GM18511 (cell line): ENCODE measurements at regions not wholly inside any gene's neighbourhood (a gene's known extent, or its start where the extent isn't known, plus 50 kb on each side); places are given as distances from the start of the nearest gene placed in this dataset.
"Not testable (repeated sequence)": the region's sequence is repeated elsewhere in the genome, so short reads cannot be mapped to it uniquely, and the experiment has no call there.

Experiments used
- ATAC-seq: cut with Tn5 transposase; IDR thresholded peaks from one replicate; pipeline ENCODE4 v1.9.1; 2021; ENCODE audit warnings: mild to moderate bottlenecking, moderate library complexity; ENCODE audit not compliant: unreplicated experiment

DNA sequence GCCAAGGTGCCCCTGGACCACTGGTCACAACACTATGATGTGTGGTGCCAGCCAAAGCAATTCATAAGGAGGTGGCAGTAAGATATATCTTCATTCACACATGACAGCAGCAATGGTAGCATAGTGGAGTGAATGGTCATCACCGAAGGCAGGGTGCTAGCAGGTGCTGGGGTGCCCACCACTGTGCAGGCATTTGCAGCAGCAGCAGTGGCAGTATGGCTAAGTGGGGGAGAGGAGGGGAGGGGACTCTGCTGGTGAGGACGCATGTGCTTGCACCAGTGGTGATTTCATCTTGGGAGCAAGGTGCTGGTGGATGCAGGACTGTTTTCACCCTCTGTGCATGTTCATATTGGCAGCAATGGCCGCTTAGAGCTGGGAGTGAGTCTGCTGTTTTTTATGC is 419.1 kb upstream of the KLHL4 start:
- no peak for ATAC-seq

DNA sequence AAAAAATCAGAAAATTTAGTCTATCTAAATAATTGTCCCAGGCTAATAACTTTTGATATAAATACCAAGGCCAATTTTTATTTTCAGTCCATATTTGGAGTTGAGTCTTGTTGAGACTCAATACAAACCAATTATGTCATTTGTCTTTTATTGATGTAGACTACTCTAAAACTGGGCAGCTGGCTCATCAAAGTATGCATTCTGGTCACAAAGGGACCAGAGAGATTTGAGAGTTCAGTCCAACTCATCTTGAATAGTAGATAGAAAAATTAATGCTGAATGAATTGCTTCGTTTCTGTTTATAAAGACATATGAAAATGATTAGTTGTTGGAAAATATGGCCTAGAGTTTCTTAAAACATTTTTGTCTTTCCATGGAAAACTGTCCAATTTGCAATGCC is 412.5 kb upstream of the KLHL4 start:
- no peak for ATAC-seq

DNA sequence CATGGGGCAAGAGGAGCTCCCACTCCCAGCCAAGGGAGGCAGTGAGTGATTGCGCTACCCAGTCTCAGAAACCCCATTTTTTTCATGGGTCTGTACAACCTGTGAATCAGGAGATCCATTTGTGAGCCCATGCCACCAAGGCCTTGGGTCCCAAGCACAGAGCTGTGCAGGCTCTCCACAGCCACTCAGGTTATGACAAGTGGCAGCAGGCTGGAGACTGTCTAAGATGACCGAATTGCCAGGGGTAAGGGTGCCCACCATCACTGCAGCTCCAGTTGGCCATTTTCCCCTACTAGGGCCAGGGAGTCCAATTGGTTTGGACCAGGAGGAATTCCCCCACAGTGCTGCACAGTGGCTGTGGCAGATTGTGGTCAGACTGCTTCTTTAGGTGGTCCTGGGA is 407.5 kb upstream of the KLHL4 start:
- no peak for ATAC-seq

DNA sequence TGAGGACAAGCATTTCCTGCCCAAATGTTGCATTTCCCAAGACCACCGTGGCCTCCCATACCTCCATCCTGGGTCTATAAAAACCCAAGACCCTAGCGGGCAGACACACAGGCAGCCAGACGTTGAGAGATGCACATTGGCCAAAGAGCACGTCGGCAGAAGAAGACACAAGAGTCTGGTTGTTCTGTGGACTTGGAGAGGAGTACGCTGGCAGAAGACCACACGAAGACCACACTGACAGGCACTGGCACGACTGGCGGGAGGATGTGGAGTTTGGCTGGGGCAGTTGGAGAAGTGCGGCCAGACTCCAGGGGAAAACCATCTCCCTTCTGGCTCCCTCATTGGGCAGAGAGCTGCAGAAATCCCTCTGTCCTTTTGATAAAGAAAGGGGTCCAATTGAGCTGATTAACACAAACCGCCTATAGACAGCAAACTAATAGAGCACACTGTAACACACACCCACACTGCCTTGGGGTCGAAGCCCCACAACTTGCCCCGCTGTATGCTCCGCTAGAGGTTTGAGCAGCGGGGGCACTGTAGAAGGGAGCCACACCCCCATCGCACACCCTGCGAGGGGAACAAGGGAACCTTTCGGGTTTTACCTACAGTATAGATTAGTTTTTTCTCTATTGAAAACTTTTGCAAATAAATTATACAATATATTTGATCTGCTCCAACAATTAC is 376.7 kb upstream of the KLHL4 start:
- no peak for ATAC-seq

DNA sequence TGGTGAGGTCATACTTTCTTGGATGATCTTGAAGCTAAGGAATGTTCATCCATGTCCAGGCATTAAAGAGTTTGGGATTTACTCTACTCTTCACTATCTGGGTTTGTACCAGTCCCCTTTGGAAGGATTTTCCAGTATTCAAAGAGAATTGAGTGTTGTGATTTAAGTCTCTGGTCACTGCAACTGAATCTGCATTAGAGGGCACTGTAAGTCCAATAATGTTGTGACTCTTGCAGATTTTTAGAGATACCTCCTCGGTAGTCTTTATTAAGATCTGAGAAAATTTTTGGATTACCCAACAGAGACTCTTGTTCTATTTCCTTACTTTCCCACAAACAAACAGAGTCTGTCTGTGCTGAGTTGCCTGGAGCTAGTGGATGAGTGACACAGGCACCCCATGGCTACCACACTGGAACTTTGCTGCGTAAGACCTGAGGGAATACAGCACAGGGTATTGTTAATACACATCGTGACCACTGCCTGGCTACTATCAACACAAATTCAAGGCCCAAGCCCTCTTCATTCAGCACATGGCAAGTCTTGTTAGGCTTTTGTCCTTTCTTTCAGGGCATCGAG is 357.1 kb upstream of the KLHL4 start:
- no peak for ATAC-seq

DNA sequence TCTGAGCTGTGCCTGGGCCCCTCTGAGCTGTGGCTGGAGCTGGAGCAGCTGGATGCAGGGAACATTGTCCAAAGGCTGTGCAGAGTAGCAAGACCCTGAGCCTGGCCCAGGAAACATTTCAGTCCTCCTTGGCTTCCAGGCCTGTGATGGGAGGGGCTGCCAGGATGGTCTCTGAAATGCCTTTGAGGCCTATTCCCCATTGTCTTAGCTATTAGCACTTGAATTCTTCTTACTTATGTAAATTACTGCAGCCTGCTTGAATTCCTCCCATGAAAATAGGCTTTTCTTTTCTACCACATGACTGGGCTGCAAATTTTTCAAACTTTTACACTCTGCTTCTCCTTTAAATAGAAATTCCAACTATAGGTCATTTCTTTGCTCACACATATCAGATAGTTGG is 349.8 kb upstream of the KLHL4 start:
- no peak for ATAC-seq

DNA sequence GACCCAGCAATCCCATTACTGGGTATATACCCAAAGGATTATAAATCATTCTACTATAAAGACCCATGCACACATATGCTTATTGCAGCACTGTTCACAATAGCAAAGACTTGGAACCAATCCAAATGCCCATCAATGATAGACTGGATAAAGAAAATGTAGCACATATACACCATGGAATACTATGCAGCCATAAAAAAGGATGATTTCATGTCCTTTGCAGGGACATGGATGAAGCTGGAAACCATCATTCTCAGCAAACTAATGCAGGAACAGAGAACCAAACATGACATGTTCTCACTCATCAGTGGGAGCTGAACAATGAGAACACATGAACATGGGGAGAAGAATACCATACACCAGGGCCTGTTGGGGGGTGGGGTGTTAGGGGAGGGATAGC is 339.6 kb upstream of the KLHL4 start:
- ATAC-seq: not testable (repeated sequence)
